SK-N-SH (cell line): ENCODE measurements at regions not wholly inside any gene's neighbourhood (a gene's known extent, or its start where the extent isn't known, plus 50 kb on each side); places are given as distances from the start of the nearest gene placed in this dataset.

Experiments used
- CTCF ChIA-PET: fragments of 300-600, 350-600 bp; formaldehyde crosslinking; extraction: SDS; loops from one replicate; lab custom pipeline; 2021; lab: Yijun Ruan, JAX
- POLR2A ChIA-PET: fragments of 350-600 bp; sonication (Branson Sonifier 250); formaldehyde crosslinking; extraction: SDS; loops from one replicate; lab custom pipeline; 2020; ENCODE audit warnings: antibody characterized with exemption, inconsistent platforms; lab: Yijun Ruan, JAX
- DNase-seq: peaks from one replicate; pipeline ENCODE4 v3.0.0; 2012
- H2AFZ ChIP-seq: fragments of 200-600 bp; sonication (generic); 2 replicates; pipeline ENCODE4 v1.8.1; 2016; ENCODE audit warnings: antibody characterized with exemption, mild to moderate bottlenecking, low read depth
- H3F3A ChIP-seq: fragments of 200-600 bp; sonication (generic); replicated peaks from 2 replicates; pipeline ENCODE3; 2016; ENCODE audit warnings: antibody characterized with exemption, mild to moderate bottlenecking; ENCODE audit not compliant: insufficient read depth
- H3K27ac ChIP-seq, 2 experiments: fragments of 200-500 bp in 1 of 2; fragments of 200-600 bp in 1 of 2; sonication (Bioruptor generic) in 1 of 2; sonication (generic), shearing (Covaris generic) in 1 of 2; 2 replicates each; pipeline versions ENCODE4 v1.5.1 to v1.6.1; 2014 to 2016; ENCODE audit warnings: low read depth in 2 of 2, inconsistent platforms in 1 of 2, low read length in 1 of 2, mild to moderate bottlenecking in 1 of 2, mixed read lengths in 1 of 2
- H3K27me3 ChIP-seq: fragments of 200-600 bp; sonication (generic), shearing (Covaris generic); 2 replicates; pipeline ENCODE4 v1.6.1; 2016; ENCODE audit warnings: mixed run types; ENCODE audit not compliant: insufficient read depth
- H3K36me3 ChIP-seq, 2 experiments: fragments of 200-500 bp in 1 of 2; fragments of 200-600 bp in 1 of 2; sonication (Bioruptor generic) in 1 of 2; sonication (generic) in 1 of 2; replicated peaks in 1 of 2; 2 replicates each; pipeline versions ENCODE3 to v1.5.1; 2014 to 2016; ENCODE audit warnings: low read length in 1 of 2, mild to moderate bottlenecking in 1 of 2; ENCODE audit not compliant: insufficient read depth in 2 of 2, control insufficient read depth in 1 of 2
- H3K4me1 ChIP-seq, 2 experiments: fragments of 200-500 bp in 1 of 2; fragments of 200-600 bp in 1 of 2; sonication (Bioruptor generic) in 1 of 2; sonication (generic), shearing (Covaris generic) in 1 of 2; 2 replicates each; pipeline versions ENCODE4 v1.5.1 to v1.6.1; 2014 to 2016; ENCODE audit warnings: low read depth in 1 of 2, low read length in 1 of 2, mixed run types in 1 of 2; ENCODE audit not compliant: insufficient read depth in 2 of 2, control insufficient read depth in 1 of 2
- H3K4me2 ChIP-seq: fragments of 200-600 bp; sonication (generic), shearing (Covaris generic); 2 replicates; pipeline ENCODE4 v1.6.1; 2017; ENCODE audit warnings: mixed run types
- H3K4me3 ChIP-seq, 2 experiments: fragments of 200-500 bp in 1 of 2; fragments of 200-600 bp in 1 of 2; sonication (Bioruptor generic) in 1 of 2; sonication (generic), shearing (Covaris generic) in 1 of 2; 2 replicates each; pipeline versions ENCODE4 v1.5.1 to v1.8.1; 2014 to 2016; ENCODE audit warnings: low read depth in 2 of 2, inconsistent platforms in 1 of 2, low read length in 1 of 2, mild to moderate bottlenecking in 1 of 2, mixed read lengths in 1 of 2, moderate library complexity in 1 of 2
- H3K79me2 ChIP-seq: fragments of 200-600 bp; sonication (generic); 2 replicates; pipeline ENCODE4 v1.8.1; 2017; ENCODE audit warnings: mild to moderate bottlenecking; ENCODE audit not compliant: insufficient read depth
- H3K9ac ChIP-seq: fragments of 200-600 bp; sonication (generic); 2 replicates; pipeline ENCODE4 v1.6.1; 2017; ENCODE audit warnings: mixed run types
- H3K9me2 ChIP-seq: fragments of 200-600 bp; sonication (generic); 2 replicates; pipeline ENCODE4 v1.6.1; 2017; ENCODE audit warnings: mixed run types
- H3K9me3 ChIP-seq: fragments of 200-600 bp; sonication (generic); 2 replicates; pipeline ENCODE4 v1.6.1; 2017; ENCODE audit warnings: mixed run types, mild to moderate bottlenecking, moderate library complexity
- H4K20me1 ChIP-seq: fragments of 200-600 bp; sonication (generic); 2 replicates; pipeline ENCODE4 v1.6.1; 2017; ENCODE audit warnings: mild to moderate bottlenecking, mixed run types; ENCODE audit not compliant: insufficient read depth
- ELF1 ChIP-seq: IDR thresholded peaks from 2 replicates; pipeline ENCODE4 v1.4.0; 2012
- FOSL2 ChIP-seq: IDR thresholded peaks from 2 replicates; pipeline ENCODE4 v1.4.0; 2012; ENCODE audit warnings: low read depth, mild to moderate bottlenecking, moderate library complexity, borderline replicate concordance
- FOXJ3 ChIP-seq: sonication (generic); formaldehyde crosslinking; IDR thresholded peaks from 2 replicates; pipeline ENCODE4 v1.5.1; 2020; ENCODE audit warnings: mild to moderate bottlenecking, missing genetic modification reagents
- GABPA ChIP-seq: IDR thresholded peaks from 2 replicates; pipeline ENCODE4 v1.4.0; 2012; ENCODE audit warnings: low read depth, mild to moderate bottlenecking
- JUND ChIP-seq: IDR thresholded peaks from 2 replicates; pipeline ENCODE4 v1.4.0; 2012
- MAX ChIP-seq: IDR thresholded peaks from 2 replicates; pipeline ENCODE4 v1.4.0; 2012; ENCODE audit warnings: low read depth
- MXI1 ChIP-seq: IDR thresholded peaks from 2 replicates; pipeline ENCODE4 v1.6.1; 2012; ENCODE audit warnings: mild to moderate bottlenecking, low read depth, low read length, improper control_type of control experiment
- NFIC ChIP-seq: IDR thresholded peaks from 2 replicates; pipeline ENCODE4 v1.4.0; 2012; ENCODE audit warnings: borderline replicate concordance
- NRF1 ChIP-seq: IDR thresholded peaks from 2 replicates; pipeline ENCODE4 v1.6.1; 2012; ENCODE audit warnings: low read depth, mild to moderate bottlenecking, low read length
- RAD21 ChIP-seq: IDR thresholded peaks from 2 replicates; pipeline ENCODE4 v1.6.1; 2012; ENCODE audit warnings: mild to moderate bottlenecking, low read length
- RCOR1 ChIP-seq: fragments of 150-350 bp; IDR thresholded peaks from 2 replicates; pipeline ENCODE4 v1.6.1; 2017; ENCODE audit warnings: antibody characterized with exemption, low read length
- RXRA ChIP-seq: IDR thresholded peaks from 2 replicates; pipeline ENCODE4 v1.4.0; 2012; ENCODE audit warnings: low read depth, mild to moderate bottlenecking, borderline replicate concordance
- TCF12 ChIP-seq: IDR thresholded peaks from 2 replicates; pipeline ENCODE4 v1.4.0; 2012
- TEAD4 ChIP-seq: IDR thresholded peaks from 2 replicates; pipeline ENCODE4 v1.4.0; 2012; ENCODE audit warnings: mild to moderate bottlenecking, borderline replicate concordance; ENCODE audit not compliant: insufficient read depth
- USF2 ChIP-seq: fragments of 150-350 bp; IDR thresholded peaks from 2 replicates; pipeline ENCODE4 v1.6.1; 2017; ENCODE audit warnings: antibody characterized with exemption, low read length, low read depth, borderline replicate concordance
- YY1 ChIP-seq: IDR thresholded peaks from 2 replicates; pipeline ENCODE4 v1.4.0; 2012; ENCODE audit warnings: low read depth, mild to moderate bottlenecking
- WGBS: methylation state at CpG from one replicate; pipeline ENCODE4 v1.1.6; 2017; ENCODE audit warnings: low lambda C conversion rate; 5-methylcytosine and 5-hydroxymethylcytosine counted together
- TF ChIP-seq, protein P1 (sequence below): IDR thresholded peaks from 2 replicates; pipeline ENCODE4 v1.4.0; 2012; ENCODE audit warnings: low read depth, borderline replicate concordance
- TF ChIP-seq, protein P2 (sequence below): IDR thresholded peaks from 2 replicates; pipeline ENCODE4 v1.4.0; 2012; ENCODE audit warnings: low read depth, borderline replicate concordance

DNA sequence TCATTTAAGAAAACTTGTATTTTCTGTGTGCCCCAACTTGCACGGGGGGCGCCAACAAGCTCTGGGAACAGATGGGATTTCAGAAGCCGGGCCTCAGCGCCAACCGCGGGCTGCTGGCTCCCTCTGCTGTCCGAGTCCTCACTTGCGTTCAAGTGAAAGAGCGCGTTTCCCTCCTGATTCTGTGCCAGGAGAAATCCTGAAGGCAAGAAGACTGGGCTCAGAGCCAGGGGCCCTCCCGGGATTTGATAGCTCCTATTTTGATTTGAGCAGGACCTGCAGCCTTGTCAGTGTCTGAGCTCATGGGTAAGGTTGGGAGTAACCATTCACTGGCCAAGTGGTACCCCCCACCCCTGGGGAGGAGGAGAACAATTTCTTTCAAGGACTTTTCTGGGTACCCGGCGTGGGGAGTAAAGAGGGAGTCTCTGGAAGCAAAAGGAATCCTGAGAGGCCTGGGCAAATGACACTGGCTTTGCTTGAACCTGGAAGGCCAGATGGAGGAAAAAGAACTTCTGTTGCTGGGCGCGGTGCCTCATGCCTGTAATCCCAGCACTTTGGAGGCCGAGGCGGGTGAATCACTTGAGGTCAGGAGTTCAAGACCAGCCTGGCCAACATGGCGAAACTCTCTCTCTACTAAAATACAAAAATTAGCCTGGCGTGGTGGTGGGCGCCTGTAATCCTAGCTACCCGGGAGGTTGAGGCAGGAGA, 179.0 kb upstream of the RGS6 start (continued):
- TF ChIP-seq RAD21 (peak; percentile 100), YY1 (no peak), FOSL2 (no peak), FOXJ3 (CRISPR knock-in tag) (no peak), NFIC (peak; percentile 82), MAX (no peak)
- TF ChIP-seq, protein P1, sequence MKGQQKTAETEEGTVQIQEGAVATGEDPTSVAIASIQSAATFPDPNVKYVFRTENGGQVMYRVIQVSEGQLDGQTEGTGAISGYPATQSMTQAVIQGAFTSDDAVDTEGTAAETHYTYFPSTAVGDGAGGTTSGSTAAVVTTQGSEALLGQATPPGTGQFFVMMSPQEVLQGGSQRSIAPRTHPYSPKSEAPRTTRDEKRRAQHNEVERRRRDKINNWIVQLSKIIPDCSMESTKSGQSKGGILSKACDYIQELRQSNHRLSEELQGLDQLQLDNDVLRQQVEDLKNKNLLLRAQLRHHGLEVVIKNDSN: no peak
- TF ChIP-seq, protein P2, sequence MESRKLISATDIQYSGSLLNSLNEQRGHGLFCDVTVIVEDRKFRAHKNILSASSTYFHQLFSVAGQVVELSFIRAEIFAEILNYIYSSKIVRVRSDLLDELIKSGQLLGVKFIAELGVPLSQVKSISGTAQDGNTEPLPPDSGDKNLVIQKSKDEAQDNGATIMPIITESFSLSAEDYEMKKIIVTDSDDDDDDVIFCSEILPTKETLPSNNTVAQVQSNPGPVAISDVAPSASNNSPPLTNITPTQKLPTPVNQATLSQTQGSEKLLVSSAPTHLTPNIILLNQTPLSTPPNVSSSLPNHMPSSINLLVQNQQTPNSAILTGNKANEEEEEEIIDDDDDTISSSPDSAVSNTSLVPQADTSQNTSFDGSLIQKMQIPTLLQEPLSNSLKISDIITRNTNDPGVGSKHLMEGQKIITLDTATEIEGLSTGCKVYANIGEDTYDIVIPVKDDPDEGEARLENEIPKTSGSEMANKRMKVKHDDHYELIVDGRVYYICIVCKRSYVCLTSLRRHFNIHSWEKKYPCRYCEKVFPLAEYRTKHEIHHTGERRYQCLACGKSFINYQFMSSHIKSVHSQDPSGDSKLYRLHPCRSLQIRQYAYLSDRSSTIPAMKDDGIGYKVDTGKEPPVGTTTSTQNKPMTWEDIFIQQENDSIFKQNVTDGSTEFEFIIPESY: no peak

DNA sequence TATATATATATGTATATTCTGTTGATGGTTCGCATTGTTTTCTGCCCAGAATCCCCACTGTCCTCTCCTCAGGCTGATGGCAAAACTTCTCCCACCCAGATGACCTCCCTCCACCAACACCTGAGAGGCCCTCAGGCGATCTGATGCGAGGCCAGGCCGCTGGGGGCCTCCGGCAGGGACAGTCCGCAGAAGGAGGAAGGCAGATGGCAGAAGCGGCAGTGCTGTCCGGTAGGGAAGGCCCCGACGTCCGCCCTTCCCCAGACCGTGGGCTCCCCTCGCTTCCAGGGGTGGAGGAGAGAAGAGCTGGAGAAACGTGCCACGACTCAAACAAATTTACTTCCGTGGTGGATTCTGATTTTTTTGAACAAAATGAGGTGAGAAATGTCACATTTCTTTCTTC, 178.3 kb upstream of the RGS6 start:
- Histone ChIP-seq H4K20me1 (no peaks in the 10 kb centered on the region), H3K4me2 (no peak overlapping the region), H3F3A (peaks cover 5% of the 10 kb centered on the region), H3K9me3 (no peaks in the 10 kb centered on the region), H3K36me3 (no peaks in the 10 kb centered on the region), H3K79me2 (no peaks in the 10 kb centered on the region), H3K4me3 (no peak overlapping the region)
- POLR2A ChIA-PET: no interaction called here
- TF ChIP-seq MAX: no peak
- no peak for TF ChIP-seq JUND
- no peak for TF ChIP-seq GABPA
- TF ChIP-seq TCF12: no peak
- TF ChIP-seq NFIC: no peak
- TF ChIP-seq USF2: no peak
- no peak for TF ChIP-seq RCOR1
- TF ChIP-seq RXRA: no peak
- TF ChIP-seq MXI1: no peak
- no peak for TF ChIP-seq TEAD4
- TF ChIP-seq ELF1: no peak
- no peak for TF ChIP-seq NRF1
- TF ChIP-seq, all 33 proteins: peak for 0
- no peak overlapping the region for H3K9ac ChIP-seq
- CTCF ChIA-PET: interaction anchor here (1.2 to 10.8 kb wide), 14 partner anchors 11 to 706 kb away, joined by 3 to 198 read pairs (median 10); no protein-coding TSS in a partner anchor
- no peak for DNase-seq
- peaks cover 5 to 6% of the 10 kb centered on the region in 2 experiments; a peak in 2 of 4 replicates for H3K4me1 ChIP-seq
- H2AFZ ChIP-seq: no peak overlapping the region
- 90% methylated on average over 14 of the region's 16 CpGs for WGBS
- H3K27ac ChIP-seq: no peak overlapping the region
- H3K9me2 ChIP-seq: no peaks in the 10 kb centered on the region
- H3K27me3 ChIP-seq: no peaks in the 10 kb centered on the region
